GM12878 (cell line): ENCODE measurements at regions not wholly inside any gene's neighbourhood (a gene's known extent, or its start where the extent isn't known, plus 50 kb on each side); places are given as distances from the start of the nearest gene placed in this dataset.

ENCODE experiments used
- BMI1 ChIP-seq: fragments of 450-650 bp; IDR thresholded peaks from 2 replicates; pipeline ENCODE4 v1.6.1; 2016; ENCODE audit warnings: mild to moderate bottlenecking, moderate library complexity, borderline replicate concordance
- E4F1 ChIP-seq: fragments of 450-650 bp; IDR thresholded peaks from 2 replicates; pipeline ENCODE4 v1.6.1; 2018; ENCODE audit warnings: borderline replicate concordance, mild to moderate bottlenecking; ENCODE audit not compliant: partially characterized antibody
- EP300 ChIP-seq, 2 experiments: fragments of 150-350 bp in 1 of 2; IDR thresholded peaks; 2 replicates each; pipeline ENCODE4 v1.6.1; 2011 to 2012; ENCODE audit warnings: low read depth in 2 of 2, low read length in 2 of 2, borderline replicate concordance in 1 of 2, improper control_type of control experiment in 1 of 2, inconsistent platforms in 1 of 2; ENCODE audit not compliant: control insufficient read depth in 1 of 2
- GATAD2B ChIP-seq: fragments of 450-650 bp; conservative IDR thresholded peaks from 2 replicates; pipeline ENCODE4 v1.6.1; 2017; ENCODE audit warnings: low read depth, mild to moderate bottlenecking, moderate library complexity
- KLF5 ChIP-seq: fragments of 450-650 bp; IDR thresholded peaks from 2 replicates; pipeline ENCODE4 v1.6.1; 2014; ENCODE audit warnings: mild to moderate bottlenecking; ENCODE audit not compliant: partially characterized antibody
- MAX ChIP-seq: IDR thresholded peaks from 2 replicates; pipeline ENCODE4 v1.6.1; 2012; ENCODE audit warnings: low read depth, low read length, improper control_type of control experiment
- NFIC ChIP-seq: IDR thresholded peaks from 2 replicates; pipeline ENCODE4 v1.6.1; 2012; ENCODE audit warnings: low read depth, mild to moderate bottlenecking, inconsistent platforms, low read length, moderate library complexity
- RAD21 ChIP-seq: IDR thresholded peaks from 2 replicates; pipeline ENCODE4 v1.6.1; 2011; ENCODE audit warnings: mild to moderate bottlenecking, low read depth, low read length, moderate library complexity; ENCODE audit not compliant: insufficient read depth
- RB1 ChIP-seq: fragments of 450-650 bp; formaldehyde crosslinking; IDR thresholded peaks from 2 replicates; pipeline ENCODE4 v1.6.1; 2017; ENCODE audit warnings: mild to moderate bottlenecking, borderline replicate concordance
- SMC3 ChIP-seq: IDR thresholded peaks from 2 replicates; pipeline ENCODE4 v1.6.1; 2011; ENCODE audit warnings: low read length, improper control_type of control experiment, borderline replicate concordance
- YBX1 ChIP-seq: fragments of 450-650 bp; IDR thresholded peaks from 2 replicates; pipeline ENCODE4 v1.6.1; 2016; ENCODE audit warnings: antibody characterized with exemption
- ZBTB4 ChIP-seq: fragments of 450-650 bp; formaldehyde crosslinking; IDR thresholded peaks from 2 replicates; pipeline ENCODE4 v1.4.0; 2022; ENCODE audit warnings: mild to moderate bottlenecking, moderate library complexity
- ZNF384 ChIP-seq: IDR thresholded peaks from 2 replicates; pipeline ENCODE4 v1.6.1; 2012; ENCODE audit warnings: low read depth, mild to moderate bottlenecking, low read length, improper control_type of control experiment, borderline replicate concordance
- ZZZ3 ChIP-seq: IDR thresholded peaks from 2 replicates; pipeline ENCODE4 v1.6.1; 2011; ENCODE audit warnings: low read depth; ENCODE audit not compliant: control insufficient read depth, insufficient read length
- TF ChIP-seq, protein P1 (sequence below), 3 experiments: IDR thresholded peaks in 2 of 3; conservative IDR thresholded peaks in 1 of 3; 2 replicates each; pipeline ENCODE4 v1.5.1; 2011; ENCODE audit warnings: low read depth in 3 of 3, low read length in 3 of 3, mild to moderate bottlenecking in 3 of 3, control low read depth in 2 of 3, moderate library complexity in 2 of 3, inconsistent platforms in 1 of 3, mixed read lengths in 1 of 3; ENCODE audit not compliant: control insufficient read depth in 2 of 3, insufficient read depth in 1 of 3; ENCODE audit errors: extremely low read depth in 1 of 3

- no peak for TF ChIP-seq NFIC
- no peak for TF ChIP-seq ZBTB4
- TF ChIP-seq, protein P1, sequence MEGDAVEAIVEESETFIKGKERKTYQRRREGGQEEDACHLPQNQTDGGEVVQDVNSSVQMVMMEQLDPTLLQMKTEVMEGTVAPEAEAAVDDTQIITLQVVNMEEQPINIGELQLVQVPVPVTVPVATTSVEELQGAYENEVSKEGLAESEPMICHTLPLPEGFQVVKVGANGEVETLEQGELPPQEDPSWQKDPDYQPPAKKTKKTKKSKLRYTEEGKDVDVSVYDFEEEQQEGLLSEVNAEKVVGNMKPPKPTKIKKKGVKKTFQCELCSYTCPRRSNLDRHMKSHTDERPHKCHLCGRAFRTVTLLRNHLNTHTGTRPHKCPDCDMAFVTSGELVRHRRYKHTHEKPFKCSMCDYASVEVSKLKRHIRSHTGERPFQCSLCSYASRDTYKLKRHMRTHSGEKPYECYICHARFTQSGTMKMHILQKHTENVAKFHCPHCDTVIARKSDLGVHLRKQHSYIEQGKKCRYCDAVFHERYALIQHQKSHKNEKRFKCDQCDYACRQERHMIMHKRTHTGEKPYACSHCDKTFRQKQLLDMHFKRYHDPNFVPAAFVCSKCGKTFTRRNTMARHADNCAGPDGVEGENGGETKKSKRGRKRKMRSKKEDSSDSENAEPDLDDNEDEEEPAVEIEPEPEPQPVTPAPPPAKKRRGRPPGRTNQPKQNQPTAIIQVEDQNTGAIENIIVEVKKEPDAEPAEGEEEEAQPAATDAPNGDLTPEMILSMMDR (IDR thresholded peaks at IDR 0.05 in 2 of 3, conservative IDR thresholded peaks at IDR 0.05 in 1 of 3; ENCODE audit: control insufficient read depth in 2 of 3, extremely low read depth in 1 of 3, insufficient read depth in 1 of 3, low read depth in 3 of 3, low read length in 3 of 3) = peak; percentile 77 to 81 (median 79)
- TF ChIP-seq YBX1 = no peak
- TF ChIP-seq RAD21 = peak; percentile 82
- TF ChIP-seq SMC3 = peak; percentile 74
- TF ChIP-seq MAX = no peak
- no peak for TF ChIP-seq EP300 (IDR thresholded peaks at IDR 0.05; ENCODE audit: borderline replicate concordance in 1 of 2, control insufficient read depth in 1 of 2, low read depth in 2 of 2, low read length in 2 of 2)
- TF ChIP-seq BMI1 = no peak
- TF ChIP-seq RB1 = no peak
- TF ChIP-seq KLF5 = no peak
- TF ChIP-seq ZNF384 = no peak
- TF ChIP-seq E4F1 = no peak
- TF ChIP-seq ZZZ3 = no peak
- TF ChIP-seq GATAD2B = no peak
Observed at GRCh38 chr3:117019082-117019713, 309.6 kb downstream of the TUSC7 start (continued).
